HT1080 (cell line): ENCODE measurements at regions not wholly inside any gene's neighbourhood (a gene's known extent, or its start where the extent isn't known, plus 50 kb on each side); places are given as distances from the start of the nearest gene placed in this dataset.
A peak's percentile ranks its signal among the peaks of the same experiment; 100 is the strongest.

Experiments
- DNase-seq: peaks from one replicate; pipeline ENCODE4 v3.0.0-alpha.2; 2015; ENCODE audit warnings: low read depth

DNA sequence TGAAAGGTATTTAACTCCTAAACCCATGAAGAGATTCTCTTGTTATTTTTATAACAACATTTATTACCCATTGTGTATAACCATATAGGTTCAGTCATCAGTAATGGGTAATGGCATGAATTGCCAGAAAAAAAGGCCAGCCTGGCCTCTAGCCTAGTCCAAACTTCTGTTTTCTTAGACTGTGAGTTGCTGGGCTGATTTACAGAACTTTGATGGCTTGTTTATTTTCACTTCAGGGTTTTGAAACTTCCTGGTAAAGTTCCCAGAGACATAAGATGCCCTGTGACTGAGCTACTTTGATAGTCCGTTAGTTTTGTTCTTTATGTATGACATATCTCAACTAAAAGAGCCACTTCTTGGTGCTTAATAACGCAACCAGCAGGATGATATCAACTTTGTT lies 164.8 kb downstream of the METTL4 start:
- DNase-seq, result no peak

GRCh38 chr18:2407961-2408360 lies 163.3 kb downstream of the METTL4 start:
- DNase-seq, result no peak

DNA sequence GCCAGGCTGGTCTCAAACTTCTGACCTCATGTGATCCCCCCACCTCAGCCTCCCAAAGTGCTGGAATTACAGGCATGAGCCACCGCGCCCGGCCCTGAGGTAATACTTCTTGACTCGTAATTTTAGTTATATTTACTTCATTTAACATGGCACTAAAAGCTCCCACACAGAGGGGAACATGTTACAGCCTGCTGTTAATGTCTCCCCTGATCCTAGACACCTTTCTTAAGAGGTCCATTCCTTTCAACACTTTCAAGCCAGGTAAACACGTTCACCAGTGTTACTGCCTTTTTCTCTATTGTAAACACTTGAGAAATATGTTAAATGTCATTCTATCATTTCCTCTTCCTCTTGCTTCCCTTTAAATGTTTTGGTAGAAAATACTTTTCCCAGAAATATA lies 161.4 kb downstream of the METTL4 start:
- DNase-seq, result no peak

GRCh38 chr18:2410688-2411087 lies 160.6 kb downstream of the METTL4 start:
- DNase-seq, result peak; percentile 79

- peak; percentile 87 for DNase-seq
Observed at GRCh38 chr18:2411381-2411960, 159.8 kb downstream of the METTL4 start.

- no peak for DNase-seq
Observed at GRCh38 chr18:2412281-2412680, 159.0 kb downstream of the METTL4 start.

DNA sequence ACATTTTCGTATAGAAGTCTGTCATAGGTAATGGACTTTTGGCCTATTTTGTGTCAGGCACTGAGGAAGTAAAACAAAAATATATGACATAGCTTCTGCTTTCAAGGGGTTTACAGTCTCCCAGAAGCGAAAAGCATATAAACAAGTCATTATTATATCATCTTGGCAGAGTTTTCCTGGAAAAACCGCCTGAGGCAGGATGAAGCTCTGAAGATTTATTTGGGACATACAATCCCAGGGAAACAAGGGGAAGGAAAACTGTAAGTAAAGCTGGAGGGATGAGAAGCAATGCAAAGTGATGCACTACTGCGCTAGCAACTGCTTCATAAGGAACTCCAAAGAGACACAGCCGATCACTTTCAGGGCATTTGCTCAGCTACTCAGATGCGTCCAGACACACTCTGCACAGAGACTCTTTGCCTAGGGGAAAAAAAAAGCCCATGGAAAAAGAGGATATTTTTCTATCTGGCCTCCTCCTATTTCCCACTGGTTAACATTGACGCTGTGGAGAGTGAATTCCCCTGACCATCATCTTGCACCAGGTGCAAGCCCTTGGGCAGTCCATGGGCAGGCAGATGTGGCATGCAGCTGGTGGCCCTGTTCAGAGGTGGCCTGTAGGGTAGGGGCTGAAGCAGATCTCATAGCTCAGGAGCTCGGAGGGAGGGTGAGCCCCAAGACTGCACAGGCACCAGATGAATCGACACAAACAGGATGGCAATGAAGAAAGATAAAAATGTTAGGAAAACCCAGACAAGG lies 158.1 kb downstream of the METTL4 start:
- no peak for DNase-seq

GRCh38 chr18:2414235-2414634 lies 157.1 kb downstream of the METTL4 start:
- DNase-seq, result no peak

DNA sequence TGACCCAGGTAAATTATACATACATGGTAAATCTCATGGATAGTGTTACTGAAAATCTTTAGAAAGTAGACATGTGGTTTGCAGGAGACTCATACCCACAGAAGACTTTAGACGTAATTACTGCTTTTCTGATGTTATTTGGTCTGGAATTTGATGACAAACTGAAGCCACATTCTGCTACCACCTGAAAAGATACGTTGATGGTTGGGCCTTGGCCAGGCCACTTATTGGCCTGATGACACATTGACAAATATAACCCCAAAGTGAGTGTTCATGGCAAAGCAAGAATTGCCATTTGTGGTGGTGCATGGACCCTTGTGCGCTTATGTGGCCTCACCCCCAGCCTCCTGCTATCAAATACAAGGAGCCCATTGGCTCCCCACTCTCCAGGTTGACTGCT lies 155.6 kb downstream of the METTL4 start:
- no peak for DNase-seq

DNA sequence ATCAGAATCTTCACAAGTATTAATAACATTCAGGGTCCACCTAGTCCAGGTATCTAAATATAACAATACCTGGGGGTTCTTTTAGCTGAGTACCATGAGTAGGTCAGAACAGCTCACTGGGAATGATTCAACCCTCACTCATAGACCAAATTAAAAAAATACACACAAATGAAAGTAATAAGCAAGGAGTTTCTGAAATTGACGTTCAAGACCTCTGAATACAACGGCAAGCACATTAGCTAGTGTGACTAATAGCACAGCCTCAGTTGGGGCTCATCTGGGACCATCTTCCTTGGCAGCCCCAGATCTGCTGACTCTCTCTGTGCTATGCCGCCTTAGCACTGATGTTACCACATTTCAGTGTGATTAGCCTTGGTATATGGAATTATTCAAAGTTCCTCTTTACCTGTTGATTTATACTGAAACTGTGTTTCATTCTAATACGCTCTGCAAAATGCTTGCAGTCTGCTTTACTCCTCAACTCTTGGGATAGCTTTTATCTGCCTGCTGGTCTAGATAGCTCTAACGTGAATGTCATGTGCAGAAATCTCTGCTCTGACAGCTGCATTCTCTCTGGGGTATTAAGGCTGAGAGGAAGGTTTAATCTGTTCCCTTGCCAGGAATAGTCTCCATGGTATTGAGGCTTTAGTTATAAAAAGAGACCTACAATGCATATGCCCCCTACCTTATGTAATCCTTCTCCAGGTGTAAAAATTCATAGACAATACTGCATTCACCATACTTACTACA lies 153.3 kb downstream of the METTL4 start:
- peak; percentile 23 for DNase-seq

DNA sequence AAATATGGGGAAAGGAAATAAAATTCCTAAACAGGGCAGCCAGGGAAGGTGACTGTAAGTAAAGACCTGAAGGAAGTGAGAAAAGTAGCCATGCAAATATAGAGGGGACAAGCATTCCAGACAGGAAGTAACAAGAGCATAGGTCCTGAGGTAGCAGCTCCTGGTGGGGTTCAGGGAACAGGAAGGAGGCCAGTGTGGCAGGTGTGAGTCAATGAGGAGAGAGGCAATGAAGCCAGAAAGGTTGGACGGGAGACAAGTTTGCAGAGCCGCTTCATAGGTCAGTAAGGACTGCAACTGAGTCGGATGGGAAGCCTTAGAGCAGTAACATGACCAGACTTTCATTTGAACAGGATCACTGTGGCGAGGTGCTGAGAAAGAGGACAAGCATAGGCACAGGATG lies 150.9 kb downstream of the METTL4 start:
- DNase-seq, result no peak

GRCh38 chr18:2423761-2424160 lies 147.5 kb downstream of the METTL4 start:
- no peak for DNase-seq

- peak; percentile 32 for DNase-seq
Observed at GRCh38 chr18:2424420-2424819, 146.9 kb downstream of the METTL4 start.

- peak; percentile 21 for DNase-seq
Observed at GRCh38 chr18:2425426-2426317, 145.6 kb downstream of the METTL4 start.

GRCh38 chr18:2430191-2430590 lies 141.1 kb downstream of the METTL4 start:
- DNase-seq, result no peak

DNA sequence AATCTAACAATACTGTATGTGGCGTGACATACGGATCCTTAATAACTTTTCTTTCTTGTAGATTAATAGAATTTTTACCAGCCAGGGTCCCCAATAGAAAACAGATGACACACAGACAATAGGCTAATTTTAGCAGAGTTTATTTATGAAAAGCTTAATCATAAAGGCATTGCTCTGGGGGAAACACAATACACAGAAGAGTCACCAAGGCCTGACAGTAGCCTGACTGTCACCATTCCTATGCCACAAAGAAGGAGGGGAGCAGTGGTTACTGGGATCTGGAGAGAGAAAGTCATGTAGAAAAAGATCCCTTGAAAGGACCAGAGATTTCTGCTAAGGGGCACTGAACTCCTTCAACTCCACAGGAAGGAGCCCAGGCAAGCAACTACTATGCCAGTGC lies 139.5 kb downstream of the METTL4 start:
- no peak for DNase-seq

- DNase-seq, result no peak
Observed at GRCh38 chr18:2433366-2433765, 137.9 kb downstream of the METTL4 start.

GRCh38 chr18:2441544-2441943 lies 129.8 kb downstream of the METTL4 start:
- peak; percentile 28 for DNase-seq

DNA sequence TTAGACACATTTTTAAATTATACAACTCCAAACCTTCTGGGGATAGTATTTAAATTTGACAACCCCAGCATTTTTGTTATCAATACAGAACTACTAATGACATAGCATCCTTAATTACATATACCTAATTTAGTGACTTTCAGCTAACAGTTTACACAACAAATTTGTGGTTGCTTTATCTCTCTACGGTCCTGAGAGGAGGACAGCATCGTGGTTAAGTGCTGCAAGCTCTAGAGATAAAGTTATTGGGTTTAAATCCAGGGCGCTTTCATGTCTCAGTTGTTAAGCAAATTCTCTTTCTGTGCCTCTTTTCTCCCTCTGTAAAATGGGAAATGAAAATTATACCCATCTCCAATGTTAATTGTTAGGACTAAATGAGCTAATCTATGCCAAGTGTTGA lies 129.3 kb downstream of the METTL4 start:
- DNase-seq, result no peak

DNA sequence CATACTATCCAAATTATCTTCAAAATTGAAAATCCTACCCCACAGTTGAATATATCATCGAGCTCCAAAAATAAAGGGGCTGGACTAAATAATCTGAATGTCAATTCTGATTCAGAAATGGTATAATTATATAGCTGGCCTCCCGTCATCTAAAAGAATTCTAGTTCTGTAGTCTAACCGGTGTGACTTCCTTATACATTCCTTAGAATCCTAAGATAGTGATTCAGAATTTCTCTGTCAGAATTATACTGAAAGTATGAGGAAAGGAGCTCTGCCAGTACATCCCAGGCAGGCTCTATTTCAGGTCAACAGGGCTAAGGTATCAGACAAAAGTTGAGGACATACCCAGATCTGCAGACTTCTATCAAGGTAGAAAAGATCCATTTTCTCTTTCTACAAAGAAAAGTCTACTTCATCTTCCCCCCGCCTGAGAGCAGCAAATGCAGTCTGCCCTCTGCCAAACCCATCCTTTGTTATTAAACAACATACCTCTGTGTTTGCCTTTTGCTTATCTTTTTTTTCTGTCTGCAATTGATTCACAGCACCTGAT lies 128.5 kb downstream of the METTL4 start:
- no peak for DNase-seq

DNA sequence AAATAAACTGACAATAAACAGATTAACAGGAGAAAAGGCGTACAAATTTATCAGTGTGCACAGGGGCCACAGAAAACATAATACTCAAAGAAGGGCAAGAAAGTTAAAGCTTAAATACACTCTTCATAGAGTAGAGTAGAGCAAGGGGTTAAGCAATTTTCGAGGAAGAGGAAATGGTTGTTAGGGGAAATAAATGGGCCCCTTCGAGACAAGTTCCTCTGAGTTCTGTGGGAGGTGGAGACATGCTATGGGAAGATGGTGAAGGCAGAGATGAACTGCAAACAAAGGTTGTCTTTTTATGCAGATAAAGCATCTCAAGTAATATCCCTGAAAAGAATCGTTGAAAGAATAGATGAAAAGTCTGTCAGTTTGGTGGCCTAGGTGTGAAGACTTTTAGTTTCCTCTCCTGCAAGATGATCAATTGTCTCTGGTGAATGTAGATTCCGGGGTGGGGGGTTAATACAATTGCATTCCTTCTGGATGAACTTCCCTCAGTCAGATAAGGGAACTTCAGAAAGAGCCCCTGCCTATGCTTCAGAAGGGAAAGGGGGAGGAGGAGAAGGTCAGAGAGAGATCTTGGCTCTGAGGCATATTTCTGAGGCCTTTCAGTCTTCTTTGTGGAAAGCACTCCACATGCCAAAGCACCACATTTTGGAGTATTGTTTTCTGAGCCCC lies 127.0 kb downstream of the METTL4 start:
- no peak for DNase-seq
